ENCODE measurements at regions not wholly inside any gene's neighbourhood (a gene's known extent, or its start where the extent isn't known, plus 50 kb on each side); places are given as distances from the start of the nearest gene placed in this dataset.

- TF ChIP-seq CTCF (IDR thresholded peaks at IDR 0.05) (no peak), REST (IDR thresholded peaks at IDR 0.05; ENCODE audit: insufficient read depth in 1 of 2, low read depth in 2 of 2, low read length in 1 of 2) (no peak)
These were observed 94.4 kb upstream of the CIBAR2 start for GRCh38 chr16:85206472-85207356.
